ENCODE measurements at regions not wholly inside any gene's neighbourhood (a gene's known extent, or its start where the extent isn't known, plus 50 kb on each side); places are given as distances from the start of the nearest gene placed in this dataset.

- Histone ChIP-seq H3K4me3 (ENCODE audit: extremely low read depth in 1 of 4, insufficient read depth in 2 of 4, low read depth in 3 of 4, low read length in 4 of 4) (no peak overlapping the region), H3K14ac (ENCODE audit: insufficient read length) (no peak overlapping the region), H3K79me2 (ENCODE audit: control insufficient read depth in 1 of 2, insufficient read depth in 2 of 2, low read length in 2 of 2) (no peaks in the 10 kb centered on the region), H3K23ac (ENCODE audit: insufficient read length) (no peak overlapping the region), H3K56ac (replicated peaks; ENCODE audit: insufficient read length, low read depth, low read length) (no peak overlapping the region), H3K36me3 (ENCODE audit: control insufficient read depth in 2 of 4, insufficient read depth in 4 of 4, low read length in 3 of 4) (no peaks in the 10 kb centered on the region), H2BK120ac (replicated peaks; ENCODE audit: low read depth, low read length) (no peak overlapping the region), H3K18ac (ENCODE audit: extremely low read depth, low read length) (no peak overlapping the region), H3K79me1 (ENCODE audit: low read depth, low read length) (no peaks in the 10 kb centered on the region), H2BK12ac (ENCODE audit: low read depth, low read length) (no peak overlapping the region), H3K4me2 (ENCODE audit: insufficient read depth in 1 of 2, low read depth in 2 of 2, low read length in 2 of 2) (no peak overlapping the region), H2BK15ac (ENCODE audit: low read length) (no peak overlapping the region), H2AK5ac (ENCODE audit: low read depth, low read length) (no peak overlapping the region), H3K27me3 (replicated peaks in 1 of 4; ENCODE audit: control insufficient read depth in 3 of 4, extremely low read depth in 1 of 4, insufficient read depth in 3 of 4, low read length in 3 of 4) (no peaks in the 10 kb centered on the region), H2BK5ac (ENCODE audit: low read depth, low read length) (no peak overlapping the region), H4K5ac (ENCODE audit: insufficient read length, low read depth, low read length) (no peak overlapping the region), H4K8ac (ENCODE audit: extremely low read depth, insufficient read depth, low read length) (no peak overlapping the region), H3K9me3 (ENCODE audit: insufficient read depth in 2 of 2, low read depth in 1 of 2, low read length in 1 of 2) (no peaks in the 10 kb centered on the region), H4K20me1 (replicated peaks in 1 of 2; ENCODE audit: control insufficient read depth in 1 of 2, insufficient read depth in 2 of 2, low read length in 2 of 2) (no peaks in the 10 kb centered on the region), H3K9ac (replicated peaks in 1 of 4; ENCODE audit: extremely low read depth in 1 of 4, low read depth in 3 of 4, low read length in 3 of 4) (no peak overlapping the region), H3K4ac (replicated peaks; ENCODE audit: insufficient read length, low read depth, low read length) (no peak overlapping the region), H3K27ac (ENCODE audit: low read depth, low read length) (no peak overlapping the region), H2AFZ (ENCODE audit: low read length) (peak overlapping the region; percentile 19; the same call in 1 of the 2 replicates), H3K4me1 (replicated peaks in 1 of 4; ENCODE audit: control insufficient read depth in 3 of 4, insufficient read depth in 4 of 4, low read length in 3 of 4) (peaks cover 0 to 4% (median 0%) of the 10 kb centered on the region in 4 experiments; a peak in 1 of 7 replicates), H2BK20ac (ENCODE audit: low read length) (no peak overlapping the region), H3K23me2 (ENCODE audit: low read depth, low read length) (no peaks in the 10 kb centered on the region), H4K91ac (replicated peaks; ENCODE audit: insufficient read length, low read length) (no peak overlapping the region)
- ChIA-PET CTCF (ENCODE audit: partially characterized antibody) (no interaction called here), POLR2A (ENCODE audit: partially characterized antibody) (no interaction called here)
- FAIRE-seq (no peak), DNase-seq (ENCODE audit: low read depth in 1 of 2, low spot score in 2 of 2) (no peak)
- WGBS, 2 experiments (ENCODE audit: extremely low coverage in 1 of 2, insufficient coverage in 1 of 2, insufficient read length in 1 of 2, insufficient replicate concordance in 2 of 2, low coverage in 1 of 2, low lambda C conversion rate in 2 of 2, missing lambda C conversion rate in 1 of 2), result 100% methylated on average over 5 of the region's 5 CpGs; no CpG with 5 or more reads in 1 of the 2 experiments
- TF ChIP-seq HDAC2 (IDR thresholded peaks at IDR 0.05; ENCODE audit: borderline replicate concordance in 1 of 2, low read depth in 2 of 2, low read length in 2 of 2) (no peak), KDM5A (IDR thresholded peaks at IDR 0.05; ENCODE audit: low read length) (no peak), TEAD4 (IDR thresholded peaks at IDR 0.05; ENCODE audit: low read depth, low read length) (no peak), MAX (IDR thresholded peaks at IDR 0.05) (no peak), SP4 (IDR thresholded peaks at IDR 0.05; ENCODE audit: low read length) (no peak), ATF2 (IDR thresholded peaks at IDR 0.05; ENCODE audit: low read length) (no peak), NANOG (IDR thresholded peaks at IDR 0.05; ENCODE audit: insufficient read depth, low read depth, low read length, poor library complexity, severe bottlenecking) (no peak), SUZ12 (IDR thresholded peaks at IDR 0.05; ENCODE audit: low read length) (no peak), RNF2 (IDR thresholded peaks at IDR 0.05; ENCODE audit: borderline replicate concordance, low read depth, low read length, missing control alignments, poor library complexity, severe bottlenecking) (no peak), RAD21 (IDR thresholded peaks at IDR 0.05 in 1 of 2, conservative IDR thresholded peaks at IDR 0.05 in 1 of 2; ENCODE audit: low read depth in 2 of 2, low read length in 2 of 2) (no peak), CBX5 (IDR thresholded peaks at IDR 0.05; ENCODE audit: low read depth, low read length) (no peak)
Observed at GRCh38 chr5:29800752-29801151, 1392.7 kb upstream of the CDH6 start.

Measured in H1 (cell line).